Vagina (tissue), 2 donors: ENCODE measurements at regions not wholly inside any gene's neighbourhood (a gene's known extent, or its start where the extent isn't known, plus 50 kb on each side); places are given as distances from the start of the nearest gene placed in this dataset.

Source experiments
- DNase-seq, 2 donors: peaks; one replicate each; pipeline ENCODE4 v3.0.0-alpha.2; 2017; ENCODE audit errors: extremely low spot score in 2 of 2
- H3K27ac ChIP-seq: fragments of 200-600 bp; sonication (generic); one replicate; pipeline ENCODE4 v1.5.1; 2019
- H3K27me3 ChIP-seq: fragments of 200-600 bp; sonication (generic); one replicate; pipeline ENCODE4 v1.5.1; 2019
- H3K36me3 ChIP-seq, 2 donors: fragments of 200-600 bp; sonication (generic); one replicate each; pipeline ENCODE4 v1.5.1; 2017 to 2019
- H3K4me1 ChIP-seq: fragments of 200-600 bp; sonication (generic); one replicate; pipeline ENCODE4 v1.5.1; 2019
- H3K4me3 ChIP-seq, 2 donors: fragments of 200-600 bp; sonication (generic); 1 replicate in 1 of 2; 2 replicates in 1 of 2; pipeline ENCODE4 v1.5.1; 2016 to 2019
- H3K9me3 ChIP-seq: fragments of 200-600 bp; sonication (generic); one replicate; pipeline ENCODE4 v1.5.1; 2019
- CTCF ChIP-seq, 3 experiments: fragments of 450-650 bp in 2 of 3; fragments of 200-600 bp in 1 of 3; sonication (generic) in 1 of 3; IDR thresholded peaks; one replicate each; pipeline ENCODE4 v1.5.1; 2017 to 2019; ENCODE audit warnings: antibody characterized with exemption in 3 of 3, mild to moderate bottlenecking in 2 of 3, moderate library complexity in 2 of 3
- POLR2A ChIP-seq, 2 donors: fragments of 450-650 bp; IDR thresholded peaks; one replicate each; pipeline ENCODE4 v1.6.1; 2017; ENCODE audit warnings: antibody characterized with exemption in 2 of 2, mild to moderate bottlenecking in 2 of 2, moderate library complexity in 2 of 2
- POLR2AphosphoS5 ChIP-seq, 2 donors: sonication (generic); formaldehyde crosslinking; IDR thresholded peaks; one replicate each; pipeline ENCODE4 v1.9.0; 2017; ENCODE audit warnings: antibody characterized with exemption in 2 of 2, mild to moderate bottlenecking in 2 of 2, low read depth in 1 of 2; ENCODE audit not compliant: insufficient read depth in 1 of 2
- intact Hi-C: fragments of 100-400 bp; cut with DNase I; formaldehyde crosslinking; loops from one replicate; pipeline ENCODE4 v1.15.1; 2023

- DNase-seq = no peak
- TF ChIP-seq POLR2A (IDR thresholded peaks at IDR 0.05) = no peak
- TF ChIP-seq POLR2AphosphoS5 (IDR thresholded peaks at IDR 0.05; ENCODE audit: insufficient read depth in 1 of 2, low read depth in 1 of 2) = no peak
- TF ChIP-seq CTCF (IDR thresholded peaks at IDR 0.05) = no peak
- Histone ChIP-seq H3K36me3 (no peaks in the 10 kb centered on the region), H3K4me3 (no peak overlapping the region), H3K4me1 (no peaks in the 10 kb centered on the region), H3K27ac (no peak overlapping the region), H3K27me3 (no peaks in the 10 kb centered on the region), H3K9me3 (no peaks in the 10 kb centered on the region)
- intact Hi-C loops = no loop called here
Measured at GRCh38 chr13:73782450-73783449, 351.5 kb downstream of the KLF12 start.

- no peak for DNase-seq
- H3K4me3 ChIP-seq = no peak overlapping the region
- H3K4me1 ChIP-seq = no peaks in the 10 kb centered on the region
- no peaks in the 10 kb centered on the region for H3K9me3 ChIP-seq
- H3K27me3 ChIP-seq = no peaks in the 10 kb centered on the region
- H3K36me3 ChIP-seq = no peaks in the 10 kb centered on the region
- TF ChIP-seq POLR2AphosphoS5 (IDR thresholded peaks at IDR 0.05; ENCODE audit: insufficient read depth in 1 of 2, low read depth in 1 of 2) (no peak), CTCF (IDR thresholded peaks at IDR 0.05) (no peak)
- no peak overlapping the region for H3K27ac ChIP-seq
- intact Hi-C loops = no loop called here
Measured at GRCh38 chr13:73781384-73781783, 352.8 kb downstream of the KLF12 start.

- H3K36me3 ChIP-seq = no peaks in the 10 kb centered on the region
- intact Hi-C loops = no loop called here
- H3K4me3 ChIP-seq = no peak overlapping the region
- no peaks in the 10 kb centered on the region for H3K9me3 ChIP-seq
- no peaks in the 10 kb centered on the region for H3K4me1 ChIP-seq
- no peak overlapping the region for H3K27ac ChIP-seq
- H3K27me3 ChIP-seq = no peaks in the 10 kb centered on the region
- no peak for DNase-seq
- no peak for TF ChIP-seq POLR2A (IDR thresholded peaks at IDR 0.05)
- TF ChIP-seq CTCF (IDR thresholded peaks at IDR 0.05) = no peak
- no peak for TF ChIP-seq POLR2AphosphoS5 (IDR thresholded peaks at IDR 0.05; ENCODE audit: insufficient read depth in 1 of 2, low read depth in 1 of 2)
Measured at GRCh38 chr13:73779881-73780280, 354.3 kb downstream of the KLF12 start.

DNA sequence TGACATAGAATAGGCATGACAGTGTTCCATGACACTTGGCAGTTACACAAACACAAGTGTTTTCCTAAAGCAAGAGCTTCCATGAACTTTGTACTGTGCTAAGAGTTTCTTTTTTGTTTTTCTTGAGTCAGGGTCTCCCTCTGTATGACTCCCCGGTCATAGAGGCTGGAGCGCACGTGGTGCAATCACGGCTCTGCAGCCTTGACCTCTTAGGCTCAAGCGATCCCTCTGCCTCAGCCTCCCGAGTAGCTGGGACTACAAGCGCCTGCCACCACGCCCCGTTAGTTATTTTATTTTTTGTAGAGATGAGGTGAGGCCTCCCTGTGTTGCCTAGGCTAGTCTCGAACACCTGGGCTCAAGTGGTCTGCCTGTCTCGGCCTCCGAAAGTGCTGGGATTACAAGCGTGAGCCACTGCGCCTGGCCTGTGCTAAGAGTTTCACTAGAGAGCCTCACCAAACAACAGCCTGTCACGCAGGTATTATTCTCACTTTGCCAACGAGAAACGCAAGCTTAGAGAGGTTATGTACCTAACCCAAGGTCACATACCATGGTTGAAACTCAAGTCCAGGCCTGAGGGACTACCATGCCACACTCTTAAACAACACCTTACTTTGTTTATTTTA lies 355.9 kb downstream of the KLF12 start:
- no peak for TF ChIP-seq CTCF (IDR thresholded peaks at IDR 0.05)
- TF ChIP-seq POLR2A (IDR thresholded peaks at IDR 0.05) = no peak
- no peak for TF ChIP-seq POLR2AphosphoS5 (IDR thresholded peaks at IDR 0.05; ENCODE audit: insufficient read depth in 1 of 2, low read depth in 1 of 2)
- H3K4me3 ChIP-seq = no peak overlapping the region
- no peaks in the 10 kb centered on the region for H3K36me3 ChIP-seq
- DNase-seq = no peak
- H3K27ac ChIP-seq = no peak overlapping the region
- H3K4me1 ChIP-seq = no peaks in the 10 kb centered on the region
- H3K27me3 ChIP-seq = no peaks in the 10 kb centered on the region
- H3K9me3 ChIP-seq = no peaks in the 10 kb centered on the region
- intact Hi-C loops = no loop called here

DNA sequence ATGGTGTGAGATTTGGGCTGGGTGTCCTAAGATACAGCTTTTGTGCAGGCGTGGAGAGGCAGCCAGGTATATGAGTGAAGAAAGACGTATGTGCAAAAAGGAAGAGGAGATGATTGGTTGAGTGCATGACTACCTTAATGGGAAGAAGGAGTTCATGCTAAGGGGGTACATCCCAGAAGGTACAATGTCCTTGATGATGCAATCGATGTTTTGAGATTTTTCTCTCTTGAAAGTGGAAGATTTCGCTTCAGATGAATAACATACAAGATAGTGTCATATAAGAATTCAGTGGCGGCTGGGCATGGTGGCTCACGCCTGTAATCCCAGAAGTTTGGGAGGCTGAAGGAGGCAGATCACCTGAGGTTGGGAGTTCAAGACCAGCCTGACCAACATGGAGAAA lies 357.1 kb downstream of the KLF12 start:
- TF ChIP-seq POLR2A (IDR thresholded peaks at IDR 0.05) (no peak), CTCF (IDR thresholded peaks at IDR 0.05) (no peak), POLR2AphosphoS5 (IDR thresholded peaks at IDR 0.05; ENCODE audit: insufficient read depth in 1 of 2, low read depth in 1 of 2) (no peak)
- H3K4me3 ChIP-seq = no peak overlapping the region
- H3K27me3 ChIP-seq = no peaks in the 10 kb centered on the region
- no peaks in the 10 kb centered on the region for H3K36me3 ChIP-seq
- H3K9me3 ChIP-seq = no peaks in the 10 kb centered on the region
- no peak for DNase-seq
- H3K4me1 ChIP-seq = no peaks in the 10 kb centered on the region
- H3K27ac ChIP-seq = no peak overlapping the region
- intact Hi-C loops = no loop called here
